ENCODE measurements at regions not wholly inside any gene's neighbourhood (a gene's known extent, or its start where the extent isn't known, plus 50 kb on each side); places are given as distances from the start of the nearest gene placed in this dataset.

- TF ChIP-seq CTCF (IDR thresholded peaks at IDR 0.05) (peak; percentile 25 to 64 (median 56)), POLR2A (IDR thresholded peaks at IDR 0.05) (no peak)
Measured at GRCh38 chr15:70512772-70513362, 250.5 kb downstream of the UACA start.
